HCT116 (cell line): ENCODE measurements at regions not wholly inside any gene's neighbourhood (a gene's known extent, or its start where the extent isn't known, plus 50 kb on each side); places are given as distances from the start of the nearest gene placed in this dataset.

Source experiments
- CEBPB ChIP-seq: IDR thresholded peaks from 2 replicates; pipeline ENCODE4 v1.6.1; 2012; ENCODE audit warnings: low read depth
- EZH2 ChIP-seq: fragments of 200-600 bp; sonication (generic); IDR thresholded peaks from 2 replicates; pipeline ENCODE4 v1.6.1; 2017; ENCODE audit warnings: antibody characterized with exemption, mixed run types
- EZH2phosphoT487 ChIP-seq: fragments of 200-600 bp; IDR thresholded peaks from 2 replicates; pipeline ENCODE4 v1.6.1; 2018; ENCODE audit warnings: antibody characterized with exemption, borderline replicate concordance
- POLR2A ChIP-seq: IDR thresholded peaks from 2 replicates; pipeline ENCODE4 v1.7.0; 2011; ENCODE audit warnings: borderline replicate concordance; ENCODE audit not compliant: insufficient read depth, insufficient read length; ENCODE audit errors: extremely low read depth
- POLR2AphosphoS5 ChIP-seq: IDR thresholded peaks from 2 replicates; pipeline ENCODE4 v1.6.1; 2011; ENCODE audit warnings: mild to moderate bottlenecking, low read depth, low read length, moderate library complexity
- SIN3A ChIP-seq: IDR thresholded peaks from 2 replicates; pipeline ENCODE4 v1.6.1; 2012; ENCODE audit warnings: low read depth
- ZFX ChIP-seq: fragments of 450-650 bp; IDR thresholded peaks from 2 replicates; pipeline ENCODE4 v1.6.1; 2017
- ZNF274 ChIP-seq: fragments of 200-500 bp; sonication (Bioruptor generic); IDR thresholded peaks from 2 replicates; pipeline ENCODE4 v1.6.1; 2014; ENCODE audit warnings: mild to moderate bottlenecking, low read depth, low read length, inconsistent platforms
- TF ChIP-seq, protein P1 (sequence below), 3 experiments: fragments of 200-600 bp in 1 of 3; sonication (generic) in 1 of 3; IDR thresholded peaks in 2 of 3; conservative IDR thresholded peaks in 1 of 3; 2 replicates each; pipeline ENCODE4 v1.5.1; 2012 to 2017; ENCODE audit warnings: low read depth in 2 of 3, low read length in 2 of 3, antibody characterized with exemption in 1 of 3, borderline replicate concordance in 1 of 3, control low read depth in 1 of 3, mild to moderate bottlenecking in 1 of 3, mixed read lengths in 1 of 3, mixed run types in 1 of 3, moderate library complexity in 1 of 3; ENCODE audit not compliant: insufficient read depth in 1 of 3
- TF ChIP-seq, protein P2 (sequence below): IDR thresholded peaks from 2 replicates; pipeline ENCODE4 v1.6.1; 2012; ENCODE audit warnings: low read depth

DNA sequence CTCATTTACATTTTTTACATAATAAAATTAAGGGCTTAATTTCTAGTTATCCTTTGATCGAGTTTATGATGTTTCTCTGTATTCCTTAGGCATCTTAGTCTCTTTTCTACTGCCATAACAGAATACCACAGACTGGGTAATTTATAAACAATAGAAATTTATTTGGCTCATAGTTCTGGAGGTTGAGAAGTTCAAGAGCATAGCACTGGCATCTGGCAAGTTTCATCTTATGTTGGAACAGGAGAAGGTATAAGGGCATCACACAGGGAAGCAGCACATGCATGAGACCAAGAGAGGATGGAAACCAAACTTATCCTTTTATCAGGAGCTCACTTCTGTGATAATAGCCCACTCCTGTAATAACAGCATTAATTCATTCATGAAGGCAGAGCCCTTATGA lies 284.9 kb upstream of the COX7C start:
- TF ChIP-seq, protein P1, sequence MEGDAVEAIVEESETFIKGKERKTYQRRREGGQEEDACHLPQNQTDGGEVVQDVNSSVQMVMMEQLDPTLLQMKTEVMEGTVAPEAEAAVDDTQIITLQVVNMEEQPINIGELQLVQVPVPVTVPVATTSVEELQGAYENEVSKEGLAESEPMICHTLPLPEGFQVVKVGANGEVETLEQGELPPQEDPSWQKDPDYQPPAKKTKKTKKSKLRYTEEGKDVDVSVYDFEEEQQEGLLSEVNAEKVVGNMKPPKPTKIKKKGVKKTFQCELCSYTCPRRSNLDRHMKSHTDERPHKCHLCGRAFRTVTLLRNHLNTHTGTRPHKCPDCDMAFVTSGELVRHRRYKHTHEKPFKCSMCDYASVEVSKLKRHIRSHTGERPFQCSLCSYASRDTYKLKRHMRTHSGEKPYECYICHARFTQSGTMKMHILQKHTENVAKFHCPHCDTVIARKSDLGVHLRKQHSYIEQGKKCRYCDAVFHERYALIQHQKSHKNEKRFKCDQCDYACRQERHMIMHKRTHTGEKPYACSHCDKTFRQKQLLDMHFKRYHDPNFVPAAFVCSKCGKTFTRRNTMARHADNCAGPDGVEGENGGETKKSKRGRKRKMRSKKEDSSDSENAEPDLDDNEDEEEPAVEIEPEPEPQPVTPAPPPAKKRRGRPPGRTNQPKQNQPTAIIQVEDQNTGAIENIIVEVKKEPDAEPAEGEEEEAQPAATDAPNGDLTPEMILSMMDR (IDR thresholded peaks at IDR 0.05 in 2 of 3, conservative IDR thresholded peaks at IDR 0.05 in 1 of 3; ENCODE audit: borderline replicate concordance in 1 of 3, insufficient read depth in 1 of 3, low read depth in 2 of 3, low read length in 2 of 3): no peak
- TF ChIP-seq, protein P2, sequence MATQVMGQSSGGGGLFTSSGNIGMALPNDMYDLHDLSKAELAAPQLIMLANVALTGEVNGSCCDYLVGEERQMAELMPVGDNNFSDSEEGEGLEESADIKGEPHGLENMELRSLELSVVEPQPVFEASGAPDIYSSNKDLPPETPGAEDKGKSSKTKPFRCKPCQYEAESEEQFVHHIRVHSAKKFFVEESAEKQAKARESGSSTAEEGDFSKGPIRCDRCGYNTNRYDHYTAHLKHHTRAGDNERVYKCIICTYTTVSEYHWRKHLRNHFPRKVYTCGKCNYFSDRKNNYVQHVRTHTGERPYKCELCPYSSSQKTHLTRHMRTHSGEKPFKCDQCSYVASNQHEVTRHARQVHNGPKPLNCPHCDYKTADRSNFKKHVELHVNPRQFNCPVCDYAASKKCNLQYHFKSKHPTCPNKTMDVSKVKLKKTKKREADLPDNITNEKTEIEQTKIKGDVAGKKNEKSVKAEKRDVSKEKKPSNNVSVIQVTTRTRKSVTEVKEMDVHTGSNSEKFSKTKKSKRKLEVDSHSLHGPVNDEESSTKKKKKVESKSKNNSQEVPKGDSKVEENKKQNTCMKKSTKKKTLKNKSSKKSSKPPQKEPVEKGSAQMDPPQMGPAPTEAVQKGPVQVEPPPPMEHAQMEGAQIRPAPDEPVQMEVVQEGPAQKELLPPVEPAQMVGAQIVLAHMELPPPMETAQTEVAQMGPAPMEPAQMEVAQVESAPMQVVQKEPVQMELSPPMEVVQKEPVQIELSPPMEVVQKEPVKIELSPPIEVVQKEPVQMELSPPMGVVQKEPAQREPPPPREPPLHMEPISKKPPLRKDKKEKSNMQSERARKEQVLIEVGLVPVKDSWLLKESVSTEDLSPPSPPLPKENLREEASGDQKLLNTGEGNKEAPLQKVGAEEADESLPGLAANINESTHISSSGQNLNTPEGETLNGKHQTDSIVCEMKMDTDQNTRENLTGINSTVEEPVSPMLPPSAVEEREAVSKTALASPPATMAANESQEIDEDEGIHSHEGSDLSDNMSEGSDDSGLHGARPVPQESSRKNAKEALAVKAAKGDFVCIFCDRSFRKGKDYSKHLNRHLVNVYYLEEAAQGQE: no peak
- TF ChIP-seq CEBPB: no peak
- TF ChIP-seq POLR2A: no peak
- TF ChIP-seq EZH2phosphoT487: no peak
- no peak for TF ChIP-seq EZH2
- no peak for TF ChIP-seq ZFX
- TF ChIP-seq ZNF274: no peak
- TF ChIP-seq SIN3A: no peak
- no peak for TF ChIP-seq POLR2AphosphoS5
